GM12878 (cell line): ENCODE measurements at regions not wholly inside any gene's neighbourhood (a gene's known extent, or its start where the extent isn't known, plus 50 kb on each side); places are given as distances from the start of the nearest gene placed in this dataset.

ENCODE experiments used
- ATAC-seq: fragments of 200-7000 bp; cut with Tn5 transposase; 3 replicates; pipeline ENCODE4 v1.9.1; 2020; ENCODE audit warnings: mild to moderate bottlenecking, moderate library complexity
- BruUV-seq: library from RNA; stranded (reverse); fragments of 400-500 nt; replicated peaks from 2 replicates; lab custom pipeline; 2021; lab: Mats Ljungman, UMichigan
- CTCF ChIA-PET: fragments of 300-600 bp; sonication (Branson Sonifier 250); formaldehyde crosslinking; extraction: SDS; loops from one replicate; lab custom pipeline; 2021; ENCODE audit warnings: inconsistent platforms; lab: Yijun Ruan, JAX
- POLR2A ChIA-PET: fragments of 350-600 bp; formaldehyde crosslinking; extraction: SDS; loops from one replicate; lab custom pipeline; 2021; ENCODE audit warnings: inconsistent platforms; lab: Charles Lee
- RAD21 ChIA-PET: fragments of 300-600 bp; sonication (Branson Sonifier 250); formaldehyde crosslinking; loops from one replicate; lab custom pipeline; 2023; ENCODE audit warnings: antibody characterized with exemption; ENCODE audit not compliant: unreplicated experiment; lab: Charles Lee
- SMC1A ChIA-PET: fragments of 300-600 bp; sonication (Branson Sonifier 250); formaldehyde crosslinking; loops from one replicate; lab custom pipeline; 2023; ENCODE audit not compliant: unreplicated experiment, uncharacterized antibody; lab: Charles Lee
- DNase-seq: peaks from one replicate; pipeline ENCODE4 v3.0.0-alpha.2; 2011; ENCODE audit warnings: low read depth, low spot score
- FAIRE-seq: peaks from 3 replicates; lab custom pipeline; 2011; peaks lifted over from hg19 to GRCh38; lab: Jason Lieb, UNC
- H2AFZ ChIP-seq: 2 replicates; pipeline ENCODE4 v1.6.0; 2011; ENCODE audit warnings: low read depth, low read length, control low read depth; ENCODE audit not compliant: control insufficient read depth
- H3K27ac ChIP-seq: 2 replicates; pipeline ENCODE4 v1.5.1; 2011; ENCODE audit warnings: control low read depth; ENCODE audit not compliant: control insufficient read depth, insufficient read depth
- H3K27me3 ChIP-seq, 2 experiments: replicated peaks in 1 of 2; 2 replicates each; pipeline versions ENCODE4 v1.6.0 to v1.6.1; 2011; ENCODE audit warnings: low read length in 1 of 2; ENCODE audit not compliant: control insufficient read depth in 2 of 2, insufficient read depth in 2 of 2
- H3K36me3 ChIP-seq, 2 experiments: 2 replicates each; pipeline ENCODE4 v1.5.1; 2011; ENCODE audit warnings: low read length in 1 of 2; ENCODE audit not compliant: control insufficient read depth in 2 of 2, insufficient read depth in 2 of 2
- H3K4me1 ChIP-seq: 2 replicates; pipeline ENCODE4 v1.6.1; 2011; ENCODE audit warnings: mild to moderate bottlenecking, low read length, moderate library complexity, mixed read lengths; ENCODE audit not compliant: control insufficient read depth, insufficient read depth
- H3K4me2 ChIP-seq: 2 replicates; pipeline ENCODE4 v1.6.0; 2011; ENCODE audit warnings: control low read depth; ENCODE audit not compliant: control insufficient read depth, insufficient read depth
- H3K4me3 ChIP-seq: fragments of 200-600 bp; sonication (generic); 2 replicates; pipeline ENCODE4 v1.5.1; 2016
- H3K79me2 ChIP-seq: 2 replicates; pipeline ENCODE4 v1.6.0; 2011; ENCODE audit warnings: low read length; ENCODE audit not compliant: control insufficient read depth, insufficient read depth
- H3K9ac ChIP-seq: 2 replicates; pipeline ENCODE4 v1.8.0; 2011; ENCODE audit warnings: low read length, control low read depth, mixed read lengths; ENCODE audit not compliant: control insufficient read depth, insufficient read depth
- H3K9me3 ChIP-seq: replicated peaks from 3 replicates; pipeline ENCODE4 v1.5.1; 2011; ENCODE audit warnings: mild to moderate bottlenecking, low read length; ENCODE audit not compliant: control insufficient read depth, insufficient read depth
- H4K20me1 ChIP-seq: 2 replicates; pipeline ENCODE4 v1.6.0; 2011; ENCODE audit not compliant: control insufficient read depth, insufficient read depth
- ESRRA ChIP-seq: IDR thresholded peaks from 2 replicates; pipeline ENCODE4 v1.6.1; 2012; ENCODE audit warnings: mild to moderate bottlenecking, low read length, improper control_type of control experiment
- HDGF ChIP-seq: fragments of 450-650 bp; IDR thresholded peaks from 2 replicates; pipeline ENCODE4 v1.6.1; 2016; ENCODE audit warnings: antibody characterized with exemption
- IRF3 ChIP-seq: fragments of 450-650 bp; IDR thresholded peaks from 2 replicates; pipeline ENCODE4 v1.6.1; 2014; ENCODE audit warnings: mild to moderate bottlenecking
- MTA2 ChIP-seq: fragments of 450-650 bp; IDR thresholded peaks from 2 replicates; pipeline ENCODE4 v1.6.1; 2016; ENCODE audit warnings: low read depth, mild to moderate bottlenecking, moderate library complexity
- NFYA ChIP-seq: IDR thresholded peaks from 2 replicates; pipeline ENCODE4 v1.6.1; 2011; ENCODE audit warnings: low read depth, mild to moderate bottlenecking, low read length, improper control_type of control experiment, borderline replicate concordance
- PAX5 ChIP-seq: IDR thresholded peaks from 2 replicates; pipeline ENCODE4 v1.6.1; 2011; ENCODE audit warnings: low read depth, low read length, borderline replicate concordance
- PML ChIP-seq: IDR thresholded peaks from 2 replicates; pipeline ENCODE4 v1.6.1; 2012; ENCODE audit warnings: low read length, inconsistent platforms
- POU2F2 ChIP-seq: IDR thresholded peaks from 3 replicates; pipeline ENCODE4 v1.6.1; 2011; ENCODE audit warnings: low read depth, mild to moderate bottlenecking, low read length, borderline replicate concordance
- RCOR1 ChIP-seq: conservative IDR thresholded peaks from 2 replicates; pipeline ENCODE4 v1.6.1; 2012; ENCODE audit warnings: low read depth, low read length, improper control_type of control experiment
- SRF ChIP-seq, 2 experiments: IDR thresholded peaks; 2 replicates each; pipeline ENCODE4 v1.6.1; 2011; ENCODE audit warnings: low read depth in 2 of 2, low read length in 2 of 2, mild to moderate bottlenecking in 1 of 2, moderate library complexity in 1 of 2
- STAT1 ChIP-seq: fragments of 450-650 bp; conservative IDR thresholded peaks from 2 replicates; pipeline ENCODE4 v1.6.1; 2014; ENCODE audit warnings: antibody characterized with exemption, mild to moderate bottlenecking
- ZBTB40 ChIP-seq: fragments of 450-650 bp; IDR thresholded peaks from 2 replicates; pipeline ENCODE4 v1.6.1; 2016; ENCODE audit warnings: mild to moderate bottlenecking, moderate library complexity, borderline replicate concordance
- WGBS: methylation state at CpG from one replicate; pipeline ENCODE4 v1.1.6; 2016; ENCODE audit warnings: low lambda C conversion rate; ENCODE audit not compliant: insufficient replicate concordance, insufficient coverage; ENCODE audit errors: missing lambda C conversion rate; 5-methylcytosine and 5-hydroxymethylcytosine counted together
- in situ Hi-C: fragments of 300-500 bp; cut with MboI; formaldehyde crosslinking; loops from 9 replicates; pipeline ENCODE4 v1.14.3; 2018; ENCODE audit warnings: mixed read lengths
- intact Hi-C: fragments of 100-400 bp; cut with micrococcal nuclease; formaldehyde crosslinking; loops from one replicate; pipeline ENCODE4 v1.14.2; 2022; ENCODE audit not compliant: unreplicated experiment
- TF ChIP-seq, protein P1 (sequence below): fragments of 150-350 bp; IDR thresholded peaks from 2 replicates; pipeline ENCODE4 v1.6.1; 2014; ENCODE audit warnings: mild to moderate bottlenecking, low read depth, low read length

- TF ChIP-seq, protein P1, sequence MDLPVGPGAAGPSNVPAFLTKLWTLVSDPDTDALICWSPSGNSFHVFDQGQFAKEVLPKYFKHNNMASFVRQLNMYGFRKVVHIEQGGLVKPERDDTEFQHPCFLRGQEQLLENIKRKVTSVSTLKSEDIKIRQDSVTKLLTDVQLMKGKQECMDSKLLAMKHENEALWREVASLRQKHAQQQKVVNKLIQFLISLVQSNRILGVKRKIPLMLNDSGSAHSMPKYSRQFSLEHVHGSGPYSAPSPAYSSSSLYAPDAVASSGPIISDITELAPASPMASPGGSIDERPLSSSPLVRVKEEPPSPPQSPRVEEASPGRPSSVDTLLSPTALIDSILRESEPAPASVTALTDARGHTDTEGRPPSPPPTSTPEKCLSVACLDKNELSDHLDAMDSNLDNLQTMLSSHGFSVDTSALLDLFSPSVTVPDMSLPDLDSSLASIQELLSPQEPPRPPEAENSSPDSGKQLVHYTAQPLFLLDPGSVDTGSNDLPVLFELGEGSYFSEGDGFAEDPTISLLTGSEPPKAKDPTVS: no peak
- TF ChIP-seq IRF3: no peak
- no peak for TF ChIP-seq PML
- TF ChIP-seq ZBTB40: no peak
Observed at GRCh38 chr1:239067480-239067879, 318.9 kb upstream of the CHRM3 start (continued).

- intact Hi-C loops: no loop called here
- SMC1A ChIA-PET: interaction anchor here (1.1 kb wide), 1 partner anchor 14 kb away, joined by 3 read pairs; no protein-coding TSS in a partner anchor
- TF ChIP-seq, protein P1: no peak
- TF ChIP-seq SRF (IDR thresholded peaks at IDR 0.05; ENCODE audit: low read depth in 2 of 2, low read length in 2 of 2): no peak
- TF ChIP-seq PAX5: no peak
- no peak for TF ChIP-seq POU2F2
- TF ChIP-seq MTA2: no peak
- TF ChIP-seq HDGF: no peak
- TF ChIP-seq NFYA: no peak
- no peak for TF ChIP-seq ESRRA
- TF ChIP-seq RCOR1: no peak
- no peak for TF ChIP-seq STAT1
- no peaks in the 10 kb centered on the region for H3K79me2 ChIP-seq
- CTCF ChIA-PET: no interaction called here
- H4K20me1 ChIP-seq: no peaks in the 10 kb centered on the region
- no peaks in the 10 kb centered on the region for H3K27me3 ChIP-seq
- H3K4me1 ChIP-seq: no peaks in the 10 kb centered on the region
- H3K27ac ChIP-seq: no peak overlapping the region
- FAIRE-seq (no peak), DNase-seq (no peak), ATAC-seq (no peak)
- no peak overlapping the region for H3K4me3 ChIP-seq
- no peak overlapping the region for H2AFZ ChIP-seq
- in situ Hi-C loops: no loop called here
- no peaks in the 10 kb centered on the region for H3K36me3 ChIP-seq
- H3K9ac ChIP-seq: no peak overlapping the region
- BruUV-seq: no TSS peak
- no peak overlapping the region for H3K4me2 ChIP-seq
- 4% methylated on average over 1 of the region's 1 CpG for WGBS
- RAD21 ChIA-PET: no interaction called here
- no peaks in the 10 kb centered on the region for H3K9me3 ChIP-seq
- POLR2A ChIA-PET: no interaction called here
Observed at GRCh38 chr1:239067058-239067457, 319.3 kb upstream of the CHRM3 start.
